ENCODE measurements at regions not wholly inside any gene's neighbourhood (a gene's known extent, or its start where the extent isn't known, plus 50 kb on each side); places are given as distances from the start of the nearest gene placed in this dataset.

DNA sequence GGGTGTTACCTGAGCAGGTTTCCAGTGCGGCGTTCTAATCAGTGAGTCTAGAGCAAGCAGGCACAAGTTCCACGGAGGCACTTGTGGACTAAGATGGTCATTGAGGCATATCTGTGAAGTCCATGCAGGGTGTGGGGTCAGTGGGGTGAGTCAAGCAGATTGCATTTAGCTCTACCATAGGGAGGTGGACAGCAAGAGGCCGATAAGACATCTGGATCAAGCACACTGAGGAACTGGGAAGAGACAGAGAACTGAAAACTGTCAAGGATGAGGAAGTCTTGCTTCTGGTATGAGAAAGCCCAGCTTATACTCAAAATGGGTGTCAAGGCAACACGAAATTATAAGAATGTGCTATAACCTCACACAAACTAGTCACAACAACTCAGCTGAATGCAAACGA is 61.2 kb upstream of the SLC39A10 start:
- no peak for TF ChIP-seq FOXK2 (IDR thresholded peaks at IDR 0.05)
- TF ChIP-seq, protein P1, sequence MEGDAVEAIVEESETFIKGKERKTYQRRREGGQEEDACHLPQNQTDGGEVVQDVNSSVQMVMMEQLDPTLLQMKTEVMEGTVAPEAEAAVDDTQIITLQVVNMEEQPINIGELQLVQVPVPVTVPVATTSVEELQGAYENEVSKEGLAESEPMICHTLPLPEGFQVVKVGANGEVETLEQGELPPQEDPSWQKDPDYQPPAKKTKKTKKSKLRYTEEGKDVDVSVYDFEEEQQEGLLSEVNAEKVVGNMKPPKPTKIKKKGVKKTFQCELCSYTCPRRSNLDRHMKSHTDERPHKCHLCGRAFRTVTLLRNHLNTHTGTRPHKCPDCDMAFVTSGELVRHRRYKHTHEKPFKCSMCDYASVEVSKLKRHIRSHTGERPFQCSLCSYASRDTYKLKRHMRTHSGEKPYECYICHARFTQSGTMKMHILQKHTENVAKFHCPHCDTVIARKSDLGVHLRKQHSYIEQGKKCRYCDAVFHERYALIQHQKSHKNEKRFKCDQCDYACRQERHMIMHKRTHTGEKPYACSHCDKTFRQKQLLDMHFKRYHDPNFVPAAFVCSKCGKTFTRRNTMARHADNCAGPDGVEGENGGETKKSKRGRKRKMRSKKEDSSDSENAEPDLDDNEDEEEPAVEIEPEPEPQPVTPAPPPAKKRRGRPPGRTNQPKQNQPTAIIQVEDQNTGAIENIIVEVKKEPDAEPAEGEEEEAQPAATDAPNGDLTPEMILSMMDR (CRISPR knock-in tag; IDR thresholded peaks at IDR 0.05), result no peak
